MM.1S (cell line): ENCODE measurements at regions not wholly inside any gene's neighbourhood (a gene's known extent, or its start where the extent isn't known, plus 50 kb on each side); places are given as distances from the start of the nearest gene placed in this dataset.

Experiments
- EZH2 ChIP-seq: fragments of 300-600 bp; sonication (generic); optimal IDR thresholded peaks from 2 replicates; pipeline ENCODE3; 2017; ENCODE audit warnings: low read depth, mild to moderate bottlenecking, antibody characterized with exemption, low read length, mixed read lengths
- EZH2phosphoT487 ChIP-seq: fragments of 300-600 bp; sonication (generic); IDR thresholded peaks from 2 replicates; pipeline ENCODE4 v1.6.1; 2018; ENCODE audit warnings: antibody characterized with exemption, low read length
- TF ChIP-seq, protein P1 (sequence below): fragments of 300-600 bp; sonication (generic); IDR thresholded peaks from 2 replicates; pipeline ENCODE4 v1.5.1; 2016; ENCODE audit warnings: antibody characterized with exemption, low read length, mixed read lengths

DNA sequence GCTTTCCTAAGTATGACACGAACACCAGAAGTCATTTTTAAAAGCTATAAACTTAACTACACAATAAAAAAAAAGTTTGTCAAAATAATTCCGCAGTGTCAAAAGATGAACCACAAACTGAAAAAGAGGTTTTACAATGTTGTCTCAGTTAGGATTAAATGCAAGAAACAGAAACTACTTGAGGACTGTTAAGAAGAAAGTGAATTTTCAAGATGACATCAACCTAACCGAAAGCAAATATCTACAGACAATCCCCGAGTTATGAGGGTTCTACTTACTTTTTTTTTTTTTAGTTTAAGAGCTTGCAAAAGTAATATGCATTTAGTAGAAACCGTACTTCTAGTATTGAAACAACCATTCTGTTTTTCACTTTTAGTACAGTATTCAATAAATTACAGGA is 62.3 kb downstream of the TFPI2 start:
- TF ChIP-seq, protein P1, sequence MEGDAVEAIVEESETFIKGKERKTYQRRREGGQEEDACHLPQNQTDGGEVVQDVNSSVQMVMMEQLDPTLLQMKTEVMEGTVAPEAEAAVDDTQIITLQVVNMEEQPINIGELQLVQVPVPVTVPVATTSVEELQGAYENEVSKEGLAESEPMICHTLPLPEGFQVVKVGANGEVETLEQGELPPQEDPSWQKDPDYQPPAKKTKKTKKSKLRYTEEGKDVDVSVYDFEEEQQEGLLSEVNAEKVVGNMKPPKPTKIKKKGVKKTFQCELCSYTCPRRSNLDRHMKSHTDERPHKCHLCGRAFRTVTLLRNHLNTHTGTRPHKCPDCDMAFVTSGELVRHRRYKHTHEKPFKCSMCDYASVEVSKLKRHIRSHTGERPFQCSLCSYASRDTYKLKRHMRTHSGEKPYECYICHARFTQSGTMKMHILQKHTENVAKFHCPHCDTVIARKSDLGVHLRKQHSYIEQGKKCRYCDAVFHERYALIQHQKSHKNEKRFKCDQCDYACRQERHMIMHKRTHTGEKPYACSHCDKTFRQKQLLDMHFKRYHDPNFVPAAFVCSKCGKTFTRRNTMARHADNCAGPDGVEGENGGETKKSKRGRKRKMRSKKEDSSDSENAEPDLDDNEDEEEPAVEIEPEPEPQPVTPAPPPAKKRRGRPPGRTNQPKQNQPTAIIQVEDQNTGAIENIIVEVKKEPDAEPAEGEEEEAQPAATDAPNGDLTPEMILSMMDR = no peak
- no peak for TF ChIP-seq EZH2
- no peak for TF ChIP-seq EZH2phosphoT487
